B cell (primary cell): ENCODE measurements at regions not wholly inside any gene's neighbourhood (a gene's known extent, or its start where the extent isn't known, plus 50 kb on each side); places are given as distances from the start of the nearest gene placed in this dataset.

ENCODE experiments used
- ATAC-seq: fragments of 200-7000 bp; cut with Tn5 transposase; one replicate; pipeline ENCODE4 v1.10.0; 2021; ENCODE audit warnings: low read depth, mild to moderate bottlenecking, moderate number of reproducible peaks, moderate library complexity
- CTCF ChIA-PET: fragments of 350-600 bp; sonication (Branson Sonifier 250); formaldehyde crosslinking; loops from one replicate; lab custom pipeline; 2021; ENCODE audit warnings: antibody characterized with exemption, inconsistent platforms; lab: Charles Lee
- POLR2A ChIA-PET: fragments of 350-600 bp; sonication (Branson Sonifier 250); formaldehyde crosslinking; loops from one replicate; lab custom pipeline; 2021; ENCODE audit warnings: antibody characterized with exemption; lab: Charles Lee
- DNase-seq: peaks from one replicate; pipeline ENCODE4 v3.0.0; 2013
- H2AFZ ChIP-seq: 2 replicates; pipeline ENCODE4 v1.6.1; 2012; ENCODE audit warnings: mild to moderate bottlenecking, low read depth, low read length; ENCODE audit not compliant: insufficient read depth, poor library complexity, severe bottlenecking
- H3K27ac ChIP-seq, 2 donors: 1 replicate in 1 of 2; 2 replicates in 1 of 2; pipeline ENCODE4 v1.5.1; 2012 to 2013; ENCODE audit warnings: low read length in 2 of 2, mild to moderate bottlenecking in 2 of 2, moderate library complexity in 1 of 2
- H3K27me3 ChIP-seq, 4 experiments: fragments of 200-600 bp in 1 of 4; sonication (generic) in 1 of 4; replicated peaks in 1 of 4; 1 replicate in 2 of 4; 2 replicates in 2 of 4; pipeline versions ENCODE4 v1.6.1 to v1.7.0; 2013 to 2016; ENCODE audit warnings: low read length in 3 of 4, mild to moderate bottlenecking in 2 of 4, mixed read lengths in 1 of 4, moderate library complexity in 1 of 4; ENCODE audit not compliant: insufficient read depth in 4 of 4, control insufficient read depth in 3 of 4; ENCODE audit errors: control extremely low read depth in 1 of 4
- H3K36me3 ChIP-seq, 2 experiments: replicated peaks in 1 of 2; 1 replicate in 1 of 2; 2 replicates in 1 of 2; pipeline versions ENCODE4 v1.6.1 to v1.7.1; 2013; ENCODE audit warnings: low read length in 1 of 2; ENCODE audit not compliant: insufficient read depth in 2 of 2, control insufficient read depth in 1 of 2; ENCODE audit errors: control extremely low read depth in 1 of 2, extremely low read depth in 1 of 2
- H3K4me1 ChIP-seq, 2 donors: fragments of 200-600 bp in 1 of 2; sonication (generic) in 1 of 2; 1 replicate in 1 of 2; 2 replicates in 1 of 2; pipeline versions ENCODE4 v1.5.1 to v1.6.1; 2013 to 2017; ENCODE audit warnings: low read length in 2 of 2; ENCODE audit not compliant: control insufficient read depth in 2 of 2, insufficient read depth in 2 of 2
- H3K4me2 ChIP-seq: replicated peaks from 2 replicates; pipeline ENCODE3; 2012; ENCODE audit warnings: mild to moderate bottlenecking, low read depth, low read length; ENCODE audit not compliant: poor library complexity, severe bottlenecking
- H3K4me3 ChIP-seq, 5 experiments: fragments of 200-600 bp in 1 of 5; sonication (generic) in 1 of 5; 1 replicate in 3 of 5; 2 replicates in 2 of 5; pipeline versions ENCODE4 v1.5.1 to v1.7.0; 2011 to 2016; ENCODE audit warnings: low read length in 4 of 5, mild to moderate bottlenecking in 4 of 5, low read depth in 2 of 5, control low read depth in 1 of 5, moderate library complexity in 1 of 5; ENCODE audit not compliant: insufficient read depth in 1 of 5; ENCODE audit errors: control extremely low read depth in 1 of 5, extremely low read depth in 1 of 5
- H3K79me2 ChIP-seq: fragments of 200-600 bp; sonication (generic); one replicate; pipeline ENCODE4 v1.6.0; 2016; ENCODE audit warnings: low read length; ENCODE audit not compliant: control insufficient read depth, insufficient read depth
- H3K9ac ChIP-seq: fragments of 200-600 bp; sonication (generic); 2 replicates; pipeline ENCODE4 v1.6.1; 2017; ENCODE audit warnings: mild to moderate bottlenecking, low read length, moderate library complexity
- H3K9me3 ChIP-seq, 3 donors: one replicate each; pipeline versions ENCODE4 v1.6.1 to v1.7.1; 2013; ENCODE audit warnings: low read length in 2 of 3; ENCODE audit not compliant: control insufficient read depth in 2 of 3, insufficient read depth in 1 of 3; ENCODE audit errors: control extremely low read depth in 1 of 3
- H4K20me1 ChIP-seq: 2 replicates; pipeline ENCODE4 v1.6.0; 2012; ENCODE audit warnings: mild to moderate bottlenecking, low read length; ENCODE audit not compliant: insufficient read depth, control insufficient read depth, poor library complexity, severe bottlenecking
- H3K27ac Mint-ChIP-seq: one replicate; pipeline ENCODE4 v1.8.0; 2021; ENCODE audit warnings: mixed read lengths
- H3K27me3 Mint-ChIP-seq: one replicate; pipeline ENCODE4 v1.8.0; 2021; ENCODE audit warnings: mixed read lengths
- H3K4me1 Mint-ChIP-seq: one replicate; pipeline ENCODE4 v1.8.0; 2021; ENCODE audit warnings: mixed read lengths
- H3K4me3 Mint-ChIP-seq: one replicate; pipeline ENCODE4 v1.8.0; 2021; ENCODE audit warnings: mixed read lengths
- H3K9me3 Mint-ChIP-seq: one replicate; pipeline ENCODE4 v1.8.0; 2022; ENCODE audit warnings: mixed read lengths; ENCODE audit not compliant: insufficient read depth
- CTCF ChIP-seq: fragments of 200-600 bp; IDR thresholded peaks from one replicate; pipeline ENCODE4 v1.8.0; 2022; ENCODE audit warnings: antibody characterized with exemption, mild to moderate bottlenecking
- EZH2 ChIP-seq: IDR thresholded peaks from 2 replicates; pipeline ENCODE4 v1.6.1; 2012; ENCODE audit warnings: borderline replicate concordance, low read depth, mild to moderate bottlenecking, moderate library complexity, low read length; ENCODE audit not compliant: insufficient read depth, poor library complexity, severe bottlenecking
- WGBS: methylation state at CpG from one replicate; pipeline ENCODE4 v1.1.5; 2013; ENCODE audit warnings: missing lambda C conversion rate; ENCODE audit not compliant: insufficient coverage; 5-methylcytosine and 5-hydroxymethylcytosine counted together
- intact Hi-C: fragments of 100-400 bp; cut with micrococcal nuclease; formaldehyde crosslinking; loops from one replicate; pipeline ENCODE4 v1.10.0; 2022

GRCh38 chr22:42217752-42218280 lies 52.6 kb downstream of the TCF20 start:
- H3K79me2 ChIP-seq = peaks cover 94% of the 10 kb centered on the region
- no peak overlapping the region for H3K4me2 ChIP-seq
- H3K27me3 Mint-ChIP-seq = no peaks in the 10 kb centered on the region
- no peak overlapping the region for H3K4me3 ChIP-seq
- no peak overlapping the region for H3K9ac ChIP-seq
- peaks cover 3 to 14% of the 10 kb centered on the region in 2 donors for H3K4me1 ChIP-seq
- H3K27ac Mint-ChIP-seq = peak overlapping the region; percentile 28
- TF ChIP-seq CTCF (no peak), EZH2 (no peak)
- DNase-seq = no peak
- H3K9me3 ChIP-seq = no peaks in the 10 kb centered on the region
- ATAC-seq = no peak
- CTCF ChIA-PET = interaction anchor here (0.9 kb wide), 1 partner anchor 36 kb away, joined by 3 read pairs; no protein-coding TSS in a partner anchor
- H3K4me3 Mint-ChIP-seq = no peak overlapping the region
- no peaks in the 10 kb centered on the region for H3K9me3 Mint-ChIP-seq
- H3K36me3 ChIP-seq = peaks cover 0 to 25% of the 10 kb centered on the region in 2 experiments
- H3K4me1 Mint-ChIP-seq = peaks cover 46% of the 10 kb centered on the region
- H4K20me1 ChIP-seq = peaks cover 97% of the 10 kb centered on the region
- no peak overlapping the region for H3K27ac ChIP-seq
- H2AFZ ChIP-seq = no peak overlapping the region
- POLR2A ChIA-PET = no interaction called here
- 95% methylated on average over 2 of the region's 4 CpGs for WGBS
- intact Hi-C loops = no loop called here
- H3K27me3 ChIP-seq = no peaks in the 10 kb centered on the region

GRCh38 chr22:42217019-42217751 lies 53.3 kb downstream of the TCF20 start:
- Histone ChIP-seq H3K27ac (no peak overlapping the region), H3K4me1 (peaks cover 3 to 12% of the 10 kb centered on the region in 2 donors), H3K79me2 (peaks cover 94% of the 10 kb centered on the region), H3K9ac (no peak overlapping the region), H2AFZ (no peak overlapping the region), H3K4me3 (no peak overlapping the region), H3K9me3 (no peaks in the 10 kb centered on the region), H3K36me3 (peaks cover 0 to 31% of the 10 kb centered on the region in 2 experiments), H4K20me1 (peaks cover 97% of the 10 kb centered on the region), H3K4me2 (no peak overlapping the region), H3K27me3 (no peaks in the 10 kb centered on the region)
- no peak overlapping the region for H3K4me3 Mint-ChIP-seq
- ChIA-PET POLR2A (no interaction called here), CTCF (interaction anchor here (0.9 kb wide), 1 partner anchor 36 kb away, joined by 3 read pairs; no protein-coding TSS in a partner anchor)
- H3K27me3 Mint-ChIP-seq = no peaks in the 10 kb centered on the region
- H3K4me1 Mint-ChIP-seq = peaks cover 42% of the 10 kb centered on the region
- no peaks in the 10 kb centered on the region for H3K9me3 Mint-ChIP-seq
- peak overlapping the region; percentile 5 for H3K27ac Mint-ChIP-seq
- intact Hi-C loops = no loop called here
- no peak for ATAC-seq
- WGBS = 93% methylated on average over 3 of the region's 3 CpGs
- TF ChIP-seq EZH2 (no peak), CTCF (no peak)
- no peak for DNase-seq
